Prostate gland (tissue), 2 donors: ENCODE measurements at regions not wholly inside any gene's neighbourhood (a gene's known extent, or its start where the extent isn't known, plus 50 kb on each side); places are given as distances from the start of the nearest gene placed in this dataset.
"Not testable (repeated sequence)": the region's sequence is repeated elsewhere in the genome, so short reads cannot be mapped to it uniquely, and the experiment has no call there.

Source experiments
- DNase-seq: peaks from one replicate; pipeline ENCODE4 v3.0.0-alpha.2; 2019; ENCODE audit warnings: low spot score
- H3K27ac ChIP-seq, 2 donors: fragments of 200-600 bp; sonication (generic); 2 replicates each; pipeline ENCODE4 v1.5.1; 2017 to 2019
- H3K27me3 ChIP-seq: fragments of 200-600 bp; sonication (generic); replicated peaks from 2 replicates; pipeline ENCODE4 v1.5.1; 2019; ENCODE audit not compliant: insufficient read depth
- H3K36me3 ChIP-seq, 2 donors: fragments of 200-600 bp; sonication (generic); 1 replicate in 1 of 2; 2 replicates in 1 of 2; pipeline versions ENCODE4 v1.5.1 to v1.8.1; 2017 to 2019
- H3K4me1 ChIP-seq: fragments of 200-600 bp; sonication (generic); replicated peaks from 2 replicates; pipeline ENCODE4 v1.5.1; 2019
- H3K4me3 ChIP-seq, 2 donors: fragments of 200-600 bp; sonication (generic); 2 replicates each; pipeline ENCODE4 v1.5.1; 2017 to 2019
- H3K9me3 ChIP-seq: fragments of 200-600 bp; sonication (generic); 2 replicates; pipeline ENCODE4 v1.5.1; 2017
- WGBS: methylation state at CpG from one replicate; pipeline ENCODE4 v1.1.5; 2018; 5-methylcytosine and 5-hydroxymethylcytosine counted together
- intact Hi-C: fragments of 100-400 bp; cut with DNase I; formaldehyde crosslinking; loops from one replicate; pipeline ENCODE4 v1.14.2; 2022

- H3K27ac ChIP-seq, H3K36me3 ChIP-seq, DNase-seq, H3K4me1 ChIP-seq, intact Hi-C loops, H3K9me3 ChIP-seq, H3K27me3 ChIP-seq, H3K4me3 ChIP-seq: not testable (repeated sequence)
- WGBS, result 75% methylated on average over 3 of the region's 6 CpGs
Measured at GRCh38 chr2:87499860-87500259, 248.0 kb upstream of the PLGLB2 start.

DNA sequence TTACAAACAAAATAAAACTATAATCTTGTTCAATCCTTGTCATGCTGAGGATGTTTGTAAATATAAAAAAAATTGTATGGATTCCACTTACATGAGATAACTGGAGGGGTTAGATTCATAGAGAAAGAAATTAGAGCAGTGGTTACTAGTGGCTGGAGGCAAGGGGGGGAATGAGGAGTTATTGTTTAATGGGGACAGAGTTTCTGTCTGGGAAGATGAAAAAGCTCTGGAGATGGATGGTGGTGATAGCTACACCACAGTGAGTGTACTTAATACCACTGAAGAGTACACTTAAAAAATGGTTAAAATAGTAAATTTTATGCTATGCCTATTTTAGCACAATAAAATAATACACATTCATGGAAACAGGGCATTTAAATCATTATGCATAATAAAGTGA lies 247.5 kb upstream of the PLGLB2 start:
- H3K27me3 ChIP-seq, H3K36me3 ChIP-seq, H3K4me3 ChIP-seq, H3K4me1 ChIP-seq, intact Hi-C loops, H3K27ac ChIP-seq, H3K9me3 ChIP-seq, DNase-seq: not testable (repeated sequence)

DNA sequence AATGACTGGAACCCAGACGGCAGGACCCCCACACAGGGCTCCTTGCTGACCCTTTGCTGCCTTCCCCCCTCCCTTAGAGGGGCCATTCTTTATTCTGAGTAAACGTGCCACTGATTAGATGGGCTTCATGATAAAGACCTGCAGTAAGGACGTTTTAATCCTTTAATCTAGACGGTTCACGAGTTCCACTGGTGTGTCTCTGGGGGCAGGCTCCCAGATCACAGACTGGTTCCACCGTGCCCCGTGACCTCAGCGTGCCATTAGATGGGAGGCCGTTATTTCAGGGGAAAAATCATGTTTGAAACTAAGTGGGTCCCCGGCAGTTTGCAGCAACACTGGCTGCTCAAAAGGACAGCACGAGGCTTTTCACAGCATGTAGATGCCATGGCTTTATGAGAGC lies 246.9 kb upstream of the PLGLB2 start:
- not testable (repeated sequence) for H3K9me3 ChIP-seq

GRCh38 chr2:87502948-87503347 lies 244.9 kb upstream of the PLGLB2 start:
- DNase-seq, H3K4me3 ChIP-seq, H3K36me3 ChIP-seq, H3K27ac ChIP-seq, H3K9me3 ChIP-seq, H3K27me3 ChIP-seq, intact Hi-C loops, H3K4me1 ChIP-seq: not testable (repeated sequence)
- WGBS, result 74% methylated on average over 3 of the region's 5 CpGs

More for the DNA sequence above, 246.9 kb upstream of the PLGLB2 start:
- H3K27ac ChIP-seq, H3K4me1 ChIP-seq, DNase-seq, H3K27me3 ChIP-seq, H3K4me3 ChIP-seq, intact Hi-C loops, H3K36me3 ChIP-seq: not testable (repeated sequence)
- WGBS, result 40% methylated on average over 9 of the region's 11 CpGs

GRCh38 chr2:87505239-87505638 lies 242.6 kb upstream of the PLGLB2 start:
- H3K4me3 ChIP-seq, intact Hi-C loops, DNase-seq, H3K27ac ChIP-seq, H3K27me3 ChIP-seq, H3K36me3 ChIP-seq, H3K9me3 ChIP-seq, H3K4me1 ChIP-seq: not testable (repeated sequence)
- no CpG with 5 or more reads among the region's 3 CpGs for WGBS

GRCh38 chr2:87505909-87506308 lies 242.0 kb upstream of the PLGLB2 start:
- H3K27me3 ChIP-seq, H3K9me3 ChIP-seq, H3K4me3 ChIP-seq, H3K4me1 ChIP-seq, DNase-seq, H3K27ac ChIP-seq, H3K36me3 ChIP-seq, intact Hi-C loops: not testable (repeated sequence)
- WGBS, result no CpG with 5 or more reads among the region's 3 CpGs

DNA sequence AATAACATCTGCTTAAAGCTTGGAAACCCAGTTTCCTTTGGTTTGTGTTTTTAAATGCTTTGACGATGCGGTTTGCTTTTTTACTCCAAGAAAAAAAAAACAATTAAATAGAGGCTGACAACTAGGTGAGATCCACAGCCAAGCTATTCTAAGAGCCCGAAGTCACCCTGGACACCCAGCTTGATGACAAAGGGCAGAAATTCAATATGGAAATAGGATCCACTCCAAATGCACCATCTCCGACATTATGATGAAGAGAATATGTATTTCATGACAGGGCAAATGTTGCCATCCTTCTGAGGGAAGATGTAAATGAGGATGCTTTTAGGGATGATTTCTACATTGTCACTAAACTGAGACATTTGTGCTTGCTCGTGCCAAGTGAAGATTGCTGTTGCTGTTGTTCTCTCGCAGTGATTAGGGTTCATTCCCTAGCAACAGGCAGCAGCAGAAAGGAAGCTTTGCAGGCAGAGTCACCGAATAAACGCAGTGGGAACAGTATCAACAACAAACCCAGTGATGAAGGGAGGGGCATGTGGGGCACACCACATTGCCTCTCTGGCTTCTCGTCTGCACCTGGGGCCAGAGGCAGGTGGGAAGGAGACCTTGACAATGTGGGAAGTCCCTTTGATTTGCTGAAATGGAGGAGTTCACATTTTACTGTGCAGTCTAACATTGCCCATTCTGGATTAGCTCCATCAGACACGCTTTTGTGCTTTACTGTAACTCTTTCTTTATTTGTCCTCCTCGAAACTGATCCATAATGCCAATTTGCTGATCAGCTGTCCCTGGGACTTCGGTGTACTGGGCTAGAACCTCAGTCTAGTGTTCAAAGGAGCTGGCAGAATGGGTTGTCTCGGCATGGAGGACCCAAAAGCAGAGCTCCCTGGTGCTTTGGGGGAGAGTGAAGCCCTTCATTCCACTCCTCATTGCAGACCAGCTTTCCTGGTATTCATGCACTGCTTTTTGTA lies 240.2 kb upstream of the PLGLB2 start:
- H3K27ac ChIP-seq, H3K4me1 ChIP-seq, H3K9me3 ChIP-seq, H3K27me3 ChIP-seq, H3K4me3 ChIP-seq, DNase-seq, H3K36me3 ChIP-seq, intact Hi-C loops: not testable (repeated sequence)
- 57% methylated on average over 6 of the region's 13 CpGs for WGBS

GRCh38 chr2:87511195-87511778 lies 236.6 kb upstream of the PLGLB2 start:
- H3K9me3 ChIP-seq, H3K36me3 ChIP-seq, H3K4me3 ChIP-seq, H3K27ac ChIP-seq, DNase-seq, intact Hi-C loops, H3K27me3 ChIP-seq, H3K4me1 ChIP-seq: not testable (repeated sequence)
- 65% methylated on average over 5 of the region's 8 CpGs for WGBS

GRCh38 chr2:87512864-87513530 lies 234.9 kb upstream of the PLGLB2 start:
- H3K36me3 ChIP-seq, H3K4me3 ChIP-seq, H3K27ac ChIP-seq, H3K9me3 ChIP-seq, H3K4me1 ChIP-seq, H3K27me3 ChIP-seq, DNase-seq, intact Hi-C loops: not testable (repeated sequence)
- 66% methylated on average over 4 of the region's 6 CpGs for WGBS

DNA sequence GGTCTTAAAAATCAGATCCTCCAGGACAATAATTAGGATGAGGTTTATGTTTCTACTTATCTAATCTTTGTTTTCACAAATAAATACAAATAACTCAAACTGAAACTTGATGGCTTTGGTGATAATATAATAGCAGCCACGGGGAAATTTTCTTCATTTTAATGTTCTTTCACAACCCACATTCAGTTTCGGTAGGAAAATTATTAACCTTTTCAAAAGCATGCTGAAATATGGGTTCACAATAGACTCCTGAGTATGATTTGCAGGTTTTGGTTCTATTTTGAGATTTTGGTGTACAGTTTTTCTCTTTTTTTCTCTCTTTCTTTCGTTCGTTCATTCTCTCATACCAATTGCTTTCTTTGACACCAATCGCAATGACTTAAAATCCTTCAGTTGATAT lies 233.9 kb upstream of the PLGLB2 start:
- H3K4me1 ChIP-seq, H3K36me3 ChIP-seq, DNase-seq, H3K27me3 ChIP-seq, H3K9me3 ChIP-seq, H3K4me3 ChIP-seq, intact Hi-C loops, H3K27ac ChIP-seq: not testable (repeated sequence)
- 61% methylated on average over 3 of the region's 5 CpGs for WGBS

- H3K27ac ChIP-seq, H3K4me1 ChIP-seq, intact Hi-C loops, H3K9me3 ChIP-seq, H3K27me3 ChIP-seq, H3K4me3 ChIP-seq, DNase-seq, H3K36me3 ChIP-seq: not testable (repeated sequence)
- WGBS, result no CpG with 5 or more reads among the region's 7 CpGs
Measured at GRCh38 chr2:87514515-87514914, 233.4 kb upstream of the PLGLB2 start.

DNA sequence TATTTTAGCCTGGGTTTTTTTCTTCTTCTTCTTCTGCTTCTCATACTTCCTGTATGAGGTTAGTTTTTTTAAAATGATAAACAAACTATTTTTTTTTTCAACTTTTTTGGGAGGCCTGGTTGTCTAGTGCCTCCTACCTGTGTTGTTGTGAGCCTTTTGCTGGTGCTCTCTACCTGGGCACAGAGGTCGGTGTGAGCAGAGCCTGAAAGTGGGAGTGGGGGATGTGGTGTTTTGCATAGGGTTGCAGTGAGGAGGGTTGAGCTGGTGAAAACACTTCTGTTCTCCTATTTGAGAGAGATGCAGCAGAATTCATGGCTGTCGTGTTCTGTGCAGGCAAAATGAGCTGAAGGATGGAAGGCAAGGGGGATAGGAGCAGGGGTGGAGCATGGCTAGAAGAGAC lies 232.7 kb upstream of the PLGLB2 start:
- DNase-seq, H3K27ac ChIP-seq, H3K4me1 ChIP-seq, intact Hi-C loops, H3K27me3 ChIP-seq, H3K9me3 ChIP-seq, H3K4me3 ChIP-seq, H3K36me3 ChIP-seq: not testable (repeated sequence)
- 98% methylated on average over 2 of the region's 2 CpGs for WGBS
